B cell (primary cell): ENCODE measurements at regions not wholly inside any gene's neighbourhood (a gene's known extent, or its start where the extent isn't known, plus 50 kb on each side); places are given as distances from the start of the nearest gene placed in this dataset.
A peak's percentile ranks its signal among the peaks of the same experiment; 100 is the strongest.

Experiments used
- ATAC-seq: fragments of 200-7000 bp; cut with Tn5 transposase; one replicate; pipeline ENCODE4 v1.10.0; 2021; ENCODE audit warnings: low read depth, mild to moderate bottlenecking, moderate number of reproducible peaks, moderate library complexity
- CTCF ChIA-PET: fragments of 350-600 bp; sonication (Branson Sonifier 250); formaldehyde crosslinking; loops from one replicate; lab custom pipeline; 2021; ENCODE audit warnings: antibody characterized with exemption, inconsistent platforms; lab: Charles Lee
- POLR2A ChIA-PET: fragments of 350-600 bp; sonication (Branson Sonifier 250); formaldehyde crosslinking; loops from one replicate; lab custom pipeline; 2021; ENCODE audit warnings: antibody characterized with exemption; lab: Charles Lee
- DNase-seq: peaks from one replicate; pipeline ENCODE4 v3.0.0; 2013
- H2AFZ ChIP-seq: 2 replicates; pipeline ENCODE4 v1.6.1; 2012; ENCODE audit warnings: mild to moderate bottlenecking, low read depth, low read length; ENCODE audit not compliant: insufficient read depth, poor library complexity, severe bottlenecking
- H3K27ac ChIP-seq, 2 donors: 1 replicate in 1 of 2; 2 replicates in 1 of 2; pipeline ENCODE4 v1.5.1; 2012 to 2013; ENCODE audit warnings: low read length in 2 of 2, mild to moderate bottlenecking in 2 of 2, moderate library complexity in 1 of 2
- H3K27me3 ChIP-seq, 4 experiments: fragments of 200-600 bp in 1 of 4; sonication (generic) in 1 of 4; replicated peaks in 1 of 4; 1 replicate in 2 of 4; 2 replicates in 2 of 4; pipeline versions ENCODE4 v1.6.1 to v1.7.0; 2013 to 2016; ENCODE audit warnings: low read length in 3 of 4, mild to moderate bottlenecking in 2 of 4, mixed read lengths in 1 of 4, moderate library complexity in 1 of 4; ENCODE audit not compliant: insufficient read depth in 4 of 4, control insufficient read depth in 3 of 4; ENCODE audit errors: control extremely low read depth in 1 of 4
- H3K36me3 ChIP-seq, 2 experiments: replicated peaks in 1 of 2; 1 replicate in 1 of 2; 2 replicates in 1 of 2; pipeline versions ENCODE4 v1.6.1 to v1.7.1; 2013; ENCODE audit warnings: low read length in 1 of 2; ENCODE audit not compliant: insufficient read depth in 2 of 2, control insufficient read depth in 1 of 2; ENCODE audit errors: control extremely low read depth in 1 of 2, extremely low read depth in 1 of 2
- H3K4me1 ChIP-seq, 2 donors: fragments of 200-600 bp in 1 of 2; sonication (generic) in 1 of 2; 1 replicate in 1 of 2; 2 replicates in 1 of 2; pipeline versions ENCODE4 v1.5.1 to v1.6.1; 2013 to 2017; ENCODE audit warnings: low read length in 2 of 2; ENCODE audit not compliant: control insufficient read depth in 2 of 2, insufficient read depth in 2 of 2
- H3K4me2 ChIP-seq: replicated peaks from 2 replicates; pipeline ENCODE3; 2012; ENCODE audit warnings: mild to moderate bottlenecking, low read depth, low read length; ENCODE audit not compliant: poor library complexity, severe bottlenecking
- H3K4me3 ChIP-seq, 5 experiments: fragments of 200-600 bp in 1 of 5; sonication (generic) in 1 of 5; 1 replicate in 3 of 5; 2 replicates in 2 of 5; pipeline versions ENCODE4 v1.5.1 to v1.7.0; 2011 to 2016; ENCODE audit warnings: low read length in 4 of 5, mild to moderate bottlenecking in 4 of 5, low read depth in 2 of 5, control low read depth in 1 of 5, moderate library complexity in 1 of 5; ENCODE audit not compliant: insufficient read depth in 1 of 5; ENCODE audit errors: control extremely low read depth in 1 of 5, extremely low read depth in 1 of 5
- H3K79me2 ChIP-seq: fragments of 200-600 bp; sonication (generic); one replicate; pipeline ENCODE4 v1.6.0; 2016; ENCODE audit warnings: low read length; ENCODE audit not compliant: control insufficient read depth, insufficient read depth
- H3K9ac ChIP-seq: fragments of 200-600 bp; sonication (generic); 2 replicates; pipeline ENCODE4 v1.6.1; 2017; ENCODE audit warnings: mild to moderate bottlenecking, low read length, moderate library complexity
- H3K9me3 ChIP-seq, 3 donors: one replicate each; pipeline versions ENCODE4 v1.6.1 to v1.7.1; 2013; ENCODE audit warnings: low read length in 2 of 3; ENCODE audit not compliant: control insufficient read depth in 2 of 3, insufficient read depth in 1 of 3; ENCODE audit errors: control extremely low read depth in 1 of 3
- H4K20me1 ChIP-seq: 2 replicates; pipeline ENCODE4 v1.6.0; 2012; ENCODE audit warnings: mild to moderate bottlenecking, low read length; ENCODE audit not compliant: insufficient read depth, control insufficient read depth, poor library complexity, severe bottlenecking
- H3K27ac Mint-ChIP-seq: one replicate; pipeline ENCODE4 v1.8.0; 2021; ENCODE audit warnings: mixed read lengths
- H3K27me3 Mint-ChIP-seq: one replicate; pipeline ENCODE4 v1.8.0; 2021; ENCODE audit warnings: mixed read lengths
- H3K4me1 Mint-ChIP-seq: one replicate; pipeline ENCODE4 v1.8.0; 2021; ENCODE audit warnings: mixed read lengths
- H3K4me3 Mint-ChIP-seq: one replicate; pipeline ENCODE4 v1.8.0; 2021; ENCODE audit warnings: mixed read lengths
- H3K9me3 Mint-ChIP-seq: one replicate; pipeline ENCODE4 v1.8.0; 2022; ENCODE audit warnings: mixed read lengths; ENCODE audit not compliant: insufficient read depth
- EZH2 ChIP-seq: IDR thresholded peaks from 2 replicates; pipeline ENCODE4 v1.6.1; 2012; ENCODE audit warnings: borderline replicate concordance, low read depth, mild to moderate bottlenecking, moderate library complexity, low read length; ENCODE audit not compliant: insufficient read depth, poor library complexity, severe bottlenecking
- WGBS: methylation state at CpG from one replicate; pipeline ENCODE4 v1.1.5; 2013; ENCODE audit warnings: missing lambda C conversion rate; ENCODE audit not compliant: insufficient coverage; 5-methylcytosine and 5-hydroxymethylcytosine counted together
- intact Hi-C: fragments of 100-400 bp; cut with micrococcal nuclease; formaldehyde crosslinking; loops from one replicate; pipeline ENCODE4 v1.10.0; 2022
- TF ChIP-seq, protein P1 (sequence below): fragments of 200-600 bp; IDR thresholded peaks from one replicate; pipeline ENCODE4 v1.8.0; 2022; ENCODE audit warnings: antibody characterized with exemption, mild to moderate bottlenecking

DNA sequence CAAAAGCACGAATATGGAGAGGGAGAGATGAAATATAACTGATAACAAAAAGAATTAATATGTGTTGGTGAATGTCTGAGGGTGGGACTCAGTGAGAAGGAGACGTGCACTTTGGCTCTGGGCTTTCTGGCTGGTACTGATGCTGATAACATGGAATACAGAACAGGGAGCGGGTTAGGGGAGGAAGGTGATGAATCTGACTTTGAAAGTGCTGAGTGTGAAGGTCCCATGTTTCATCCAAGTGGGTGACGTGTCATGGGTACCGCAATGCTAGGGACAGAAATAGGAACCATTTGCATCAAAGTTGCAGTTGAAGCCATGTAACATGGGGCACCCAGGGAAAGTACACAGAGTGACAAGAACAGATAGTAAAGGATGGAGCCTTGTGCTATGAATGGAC, 236.6 kb upstream of the MYO3A start:
- ATAC-seq (no peak), DNase-seq (no peak)
- H3K4me2 ChIP-seq = no peak overlapping the region
- Mint-ChIP-seq H3K4me1 (peaks cover 53% of the 10 kb centered on the region), H3K27me3 (no peaks in the 10 kb centered on the region), H3K9me3 (no peaks in the 10 kb centered on the region), H3K4me3 (no peak overlapping the region), H3K27ac (no peak overlapping the region)
- intact Hi-C loops = no loop called here
- CTCF ChIA-PET = no interaction called here
- no peak overlapping the region for H3K9ac ChIP-seq
- no peak overlapping the region for H3K27ac ChIP-seq
- H4K20me1 ChIP-seq = no peaks in the 10 kb centered on the region
- H3K4me3 ChIP-seq = no peak overlapping the region
- H3K79me2 ChIP-seq = no peaks in the 10 kb centered on the region
- peaks cover 48% of the 10 kb centered on the region in 2 donors for H3K4me1 ChIP-seq
- H2AFZ ChIP-seq = no peak overlapping the region
- H3K9me3 ChIP-seq = peaks cover 0 to 6% (median 0%) of the 10 kb centered on the region in 3 donors
- H3K36me3 ChIP-seq = no peaks in the 10 kb centered on the region
- POLR2A ChIA-PET = no interaction called here
- no peaks in the 10 kb centered on the region for H3K27me3 ChIP-seq
- TF ChIP-seq EZH2 = no peak
- TF ChIP-seq, protein P1, sequence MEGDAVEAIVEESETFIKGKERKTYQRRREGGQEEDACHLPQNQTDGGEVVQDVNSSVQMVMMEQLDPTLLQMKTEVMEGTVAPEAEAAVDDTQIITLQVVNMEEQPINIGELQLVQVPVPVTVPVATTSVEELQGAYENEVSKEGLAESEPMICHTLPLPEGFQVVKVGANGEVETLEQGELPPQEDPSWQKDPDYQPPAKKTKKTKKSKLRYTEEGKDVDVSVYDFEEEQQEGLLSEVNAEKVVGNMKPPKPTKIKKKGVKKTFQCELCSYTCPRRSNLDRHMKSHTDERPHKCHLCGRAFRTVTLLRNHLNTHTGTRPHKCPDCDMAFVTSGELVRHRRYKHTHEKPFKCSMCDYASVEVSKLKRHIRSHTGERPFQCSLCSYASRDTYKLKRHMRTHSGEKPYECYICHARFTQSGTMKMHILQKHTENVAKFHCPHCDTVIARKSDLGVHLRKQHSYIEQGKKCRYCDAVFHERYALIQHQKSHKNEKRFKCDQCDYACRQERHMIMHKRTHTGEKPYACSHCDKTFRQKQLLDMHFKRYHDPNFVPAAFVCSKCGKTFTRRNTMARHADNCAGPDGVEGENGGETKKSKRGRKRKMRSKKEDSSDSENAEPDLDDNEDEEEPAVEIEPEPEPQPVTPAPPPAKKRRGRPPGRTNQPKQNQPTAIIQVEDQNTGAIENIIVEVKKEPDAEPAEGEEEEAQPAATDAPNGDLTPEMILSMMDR = no peak
- WGBS = 84% methylated on average over 5 of the region's 5 CpGs

DNA sequence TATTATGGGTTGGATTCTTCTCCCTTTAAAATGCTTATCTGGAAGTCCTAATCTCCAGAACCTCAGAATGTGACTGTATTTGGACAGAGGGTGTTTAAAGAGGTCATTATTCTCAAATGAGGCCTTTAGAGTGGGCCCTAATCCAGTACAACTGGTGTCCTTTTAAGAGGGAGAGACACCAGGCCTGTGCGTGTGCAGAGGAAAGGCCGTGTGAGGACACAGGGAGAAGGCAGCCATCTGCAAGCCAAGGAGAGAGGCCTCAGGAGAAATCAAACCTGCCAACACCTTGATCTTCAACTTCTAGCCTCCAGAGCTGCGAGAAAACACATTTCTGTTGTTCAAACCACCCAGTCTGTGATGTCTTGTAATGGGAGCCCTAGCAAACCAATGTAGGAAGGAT, 235.4 kb upstream of the MYO3A start:
- Histone ChIP-seq H3K27ac (no peak overlapping the region), H3K79me2 (no peaks in the 10 kb centered on the region), H4K20me1 (no peaks in the 10 kb centered on the region), H3K4me3 (no peak overlapping the region), H3K4me2 (no peak overlapping the region), H3K36me3 (no peaks in the 10 kb centered on the region), H3K9me3 (peaks cover 0 to 6% (median 0%) of the 10 kb centered on the region in 3 donors), H3K9ac (no peak overlapping the region), H3K27me3 (no peaks in the 10 kb centered on the region), H3K4me1 (peaks cover 36% of the 10 kb centered on the region in 2 donors), H2AFZ (peak overlapping the region; percentile 11)
- intact Hi-C loops = no loop called here
- DNase-seq (no peak), ATAC-seq (no peak)
- no peaks in the 10 kb centered on the region for H3K27me3 Mint-ChIP-seq
- H3K27ac Mint-ChIP-seq = no peak overlapping the region
- peaks cover 40% of the 10 kb centered on the region for H3K4me1 Mint-ChIP-seq
- ChIA-PET CTCF (no interaction called here), POLR2A (no interaction called here)
- H3K9me3 Mint-ChIP-seq = no peaks in the 10 kb centered on the region
- H3K4me3 Mint-ChIP-seq = no peak overlapping the region
- 100% methylated on average over 2 of the region's 3 CpGs for WGBS
- TF ChIP-seq, protein P1 = no peak
- TF ChIP-seq EZH2 = no peak
